T-helper 17 cell (primary cell): ENCODE measurements at regions not wholly inside any gene's neighbourhood (a gene's known extent, or its start where the extent isn't known, plus 50 kb on each side); places are given as distances from the start of the nearest gene placed in this dataset.
"Not testable (repeated sequence)": the region's sequence is repeated elsewhere in the genome, so short reads cannot be mapped to it uniquely, and the experiment has no call there.

ENCODE experiments used
- ATAC-seq: fragments of 150-1000 bp; cut with Tn5 transposase; 2 replicates; pipeline ENCODE4 v1.10.0; 2021; ENCODE audit warnings: mild to moderate bottlenecking, moderate library complexity
- DNase-seq, 3 donors: peaks; one replicate each; pipeline versions ENCODE4 v3.0.0 to v3.0.0-alpha.2; 2020 to 2021
- H3K9me3 ChIP-seq: one replicate; pipeline ENCODE4 v1.7.0; 2013; ENCODE audit warnings: low read length, mild to moderate bottlenecking; ENCODE audit not compliant: control insufficient read depth, poor library complexity, severe bottlenecking
- H3K27ac Mint-ChIP-seq: one replicate; pipeline ENCODE4 v1.8.0; 2022; ENCODE audit warnings: mild to moderate bottlenecking, moderate library complexity, mixed read lengths
- H3K27me3 Mint-ChIP-seq: one replicate; pipeline ENCODE4 v1.8.0; 2022; ENCODE audit warnings: mixed read lengths
- H3K36me3 Mint-ChIP-seq: one replicate; pipeline ENCODE4 v1.8.0; 2022; ENCODE audit warnings: low read depth, mixed read lengths
- H3K4me1 Mint-ChIP-seq: one replicate; pipeline ENCODE4 v1.8.0; 2022; ENCODE audit warnings: mild to moderate bottlenecking, mixed read lengths
- H3K4me3 Mint-ChIP-seq: one replicate; pipeline ENCODE4 v1.8.0; 2022; ENCODE audit warnings: mild to moderate bottlenecking, moderate library complexity, mixed read lengths

- Mint-ChIP-seq H3K4me3 (no peak overlapping the region), H3K27ac (no peak overlapping the region), H3K36me3 (no peaks in the 10 kb centered on the region), H3K4me1 (peaks cover 5% of the 10 kb centered on the region), H3K27me3 (peaks cover 30% of the 10 kb centered on the region)
- DNase-seq, result no peak
- ATAC-seq, result no peak
- H3K9me3 ChIP-seq, result no peaks in the 10 kb centered on the region
Measured at GRCh38 chr14:105773584-105773983, 247.2 kb downstream of the TMEM121 start.

DNA sequence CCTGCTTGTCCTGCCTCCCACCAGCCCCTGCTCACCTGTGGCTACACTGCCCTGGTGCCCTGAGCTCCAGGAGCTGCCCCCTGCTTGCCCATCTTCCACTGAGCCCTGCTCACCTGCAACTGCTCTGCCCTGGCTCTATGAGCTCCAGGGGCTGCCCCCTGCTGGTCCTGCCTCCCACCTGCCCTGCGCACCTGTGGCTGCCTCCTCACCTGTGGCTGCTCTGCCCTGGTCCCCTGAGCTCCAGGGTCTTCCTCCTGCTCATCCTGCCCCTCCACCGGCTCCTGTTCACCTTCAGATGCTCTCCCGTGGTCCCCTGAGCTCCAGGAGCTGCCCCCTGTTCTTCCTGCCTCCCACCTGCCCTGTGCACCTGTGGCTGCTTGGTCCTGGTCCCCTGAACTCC, 247.6 kb downstream of the TMEM121 start:
- no peaks in the 10 kb centered on the region for H3K9me3 ChIP-seq
- peaks cover 5% of the 10 kb centered on the region for H3K4me1 Mint-ChIP-seq
- H3K27ac Mint-ChIP-seq, result no peak overlapping the region
- no peaks in the 10 kb centered on the region for H3K36me3 Mint-ChIP-seq
- H3K27me3 Mint-ChIP-seq, result peaks cover 30% of the 10 kb centered on the region
- H3K4me3 Mint-ChIP-seq, result peak overlapping the region; percentile 45
- ATAC-seq (no peak), DNase-seq (no peak)

- H3K36me3 Mint-ChIP-seq, H3K4me3 Mint-ChIP-seq, H3K4me1 Mint-ChIP-seq, ATAC-seq, DNase-seq, H3K27ac Mint-ChIP-seq, H3K9me3 ChIP-seq: not testable (repeated sequence)
- peaks cover 30% of the 10 kb centered on the region for H3K27me3 Mint-ChIP-seq
Measured at GRCh38 chr14:105774585-105775348, 248.4 kb downstream of the TMEM121 start.

DNA sequence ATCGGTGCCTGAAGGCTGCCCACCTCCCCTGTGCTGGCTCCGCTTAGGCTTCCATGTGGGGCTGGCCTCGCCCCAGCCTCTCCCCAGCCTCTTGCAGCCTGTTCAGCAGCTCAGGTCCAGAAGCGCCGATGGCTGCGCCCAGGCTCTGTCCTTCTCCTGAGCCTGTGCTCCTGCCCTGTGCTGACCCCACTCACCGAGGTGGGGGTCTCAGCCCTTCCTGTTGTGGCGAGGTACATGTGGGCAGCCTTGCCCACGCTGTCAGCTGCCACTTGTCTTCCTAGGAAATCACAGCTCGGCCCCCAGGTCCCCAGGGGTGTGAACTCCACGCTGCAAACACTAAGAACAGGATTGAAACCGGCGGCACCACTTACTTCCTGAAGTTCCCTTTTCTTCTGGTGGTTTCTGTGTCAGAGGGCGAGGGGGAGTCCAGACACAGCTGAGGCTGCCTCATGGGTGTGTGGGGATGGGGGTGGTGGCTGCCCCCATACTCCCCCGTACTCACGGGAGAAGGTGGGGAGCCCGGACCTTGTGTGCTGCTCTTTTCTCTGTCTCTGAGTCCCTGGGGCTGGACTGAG, 249.1 kb downstream of the TMEM121 start:
- not testable (repeated sequence) for ATAC-seq

DNA sequence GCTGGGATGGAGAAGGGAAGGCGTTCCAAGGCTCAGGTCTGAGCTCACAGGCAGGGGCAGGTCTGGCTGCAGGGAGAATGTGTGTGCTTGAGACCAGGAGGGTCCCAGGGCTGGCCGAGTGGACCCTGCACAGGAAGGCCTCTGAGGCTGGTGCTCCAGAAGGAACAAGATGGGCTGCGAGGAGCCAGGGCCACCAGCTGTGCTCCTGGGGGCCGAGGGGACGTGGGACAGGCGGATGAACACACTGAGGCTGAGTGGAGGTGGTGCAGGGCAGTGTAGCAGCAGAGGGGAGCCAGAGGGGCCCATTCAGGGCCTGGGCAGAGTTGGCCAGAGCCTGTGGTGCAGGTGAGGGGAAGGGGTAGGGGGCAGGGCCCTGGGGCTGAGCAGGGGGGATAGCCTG, 249.7 kb downstream of the TMEM121 start:
- peaks cover 30% of the 10 kb centered on the region for H3K27me3 Mint-ChIP-seq

More for the DNA sequence above, 249.1 kb downstream of the TMEM121 start:
- peak overlapping the region; percentile 61 for H3K4me3 Mint-ChIP-seq
- DNase-seq, H3K36me3 Mint-ChIP-seq, H3K9me3 ChIP-seq, H3K4me1 Mint-ChIP-seq, H3K27ac Mint-ChIP-seq: not testable (repeated sequence)
- H3K27me3 Mint-ChIP-seq, result peaks cover 30% of the 10 kb centered on the region

DNA sequence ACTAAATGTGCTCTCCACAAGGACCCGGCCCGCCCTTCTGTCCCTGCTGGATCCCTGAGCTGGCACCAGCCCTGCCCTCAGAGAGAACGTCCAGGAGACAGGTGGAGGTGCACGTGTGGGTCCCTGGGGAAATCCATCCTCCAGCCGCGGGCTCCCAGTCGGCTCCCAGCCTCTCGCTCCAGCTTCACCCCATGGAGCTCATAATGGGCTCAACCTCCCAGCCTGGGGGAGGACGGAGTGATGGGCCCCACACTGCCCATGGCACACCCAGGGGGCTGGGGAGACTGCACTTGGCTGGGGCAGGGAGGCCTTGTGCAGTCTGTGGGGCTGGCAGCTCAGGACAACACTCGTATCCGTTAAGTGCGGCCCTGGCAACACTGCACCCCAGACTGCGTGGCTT, 250.5 kb downstream of the TMEM121 start:
- ATAC-seq (no peak), DNase-seq (no peak)
- Mint-ChIP-seq H3K36me3 (peaks cover 2% of the 10 kb centered on the region), H3K4me1 (peaks cover 5% of the 10 kb centered on the region), H3K27me3 (peaks cover 30% of the 10 kb centered on the region), H3K4me3 (no peak overlapping the region), H3K27ac (no peak overlapping the region)
- peaks cover 4% of the 10 kb centered on the region for H3K9me3 ChIP-seq

More for the DNA sequence above, 249.7 kb downstream of the TMEM121 start:
- not testable (repeated sequence) for DNase-seq, ATAC-seq, H3K4me3 Mint-ChIP-seq, H3K27ac Mint-ChIP-seq, H3K9me3 ChIP-seq, H3K36me3 Mint-ChIP-seq, H3K4me1 Mint-ChIP-seq

GRCh38 chr14:105783707-105784106, 257.3 kb downstream of the TMEM121 start:
- DNase-seq (no peak), ATAC-seq (no peak)
- peaks cover 4% of the 10 kb centered on the region for H3K9me3 ChIP-seq
- peaks cover 33% of the 10 kb centered on the region for H3K27me3 Mint-ChIP-seq
- H3K4me1 Mint-ChIP-seq, result no peaks in the 10 kb centered on the region
- H3K27ac Mint-ChIP-seq, result no peak overlapping the region
- H3K4me3 Mint-ChIP-seq, result no peak overlapping the region
- peaks cover 4% of the 10 kb centered on the region for H3K36me3 Mint-ChIP-seq

GRCh38 chr14:105793836-105794235, 267.5 kb downstream of the TMEM121 start:
- no peaks in the 10 kb centered on the region for H3K36me3 Mint-ChIP-seq
- no peaks in the 10 kb centered on the region for H3K9me3 ChIP-seq
- H3K27me3 Mint-ChIP-seq, result peaks cover 35% of the 10 kb centered on the region
- no peak overlapping the region for H3K27ac Mint-ChIP-seq
- no peak overlapping the region for H3K4me3 Mint-ChIP-seq
- DNase-seq, result no peak
- no peaks in the 10 kb centered on the region for H3K4me1 Mint-ChIP-seq
- ATAC-seq, result no peak

- no peak for DNase-seq
- no peaks in the 10 kb centered on the region for H3K9me3 ChIP-seq
- Mint-ChIP-seq H3K27me3 (peaks cover 18% of the 10 kb centered on the region), H3K4me1 (no peaks in the 10 kb centered on the region), H3K4me3 (no peak overlapping the region), H3K27ac (no peak overlapping the region), H3K36me3 (no peaks in the 10 kb centered on the region)
- no peak for ATAC-seq
Measured at GRCh38 chr14:105797546-105797945, 271.2 kb downstream of the TMEM121 start.

DNA sequence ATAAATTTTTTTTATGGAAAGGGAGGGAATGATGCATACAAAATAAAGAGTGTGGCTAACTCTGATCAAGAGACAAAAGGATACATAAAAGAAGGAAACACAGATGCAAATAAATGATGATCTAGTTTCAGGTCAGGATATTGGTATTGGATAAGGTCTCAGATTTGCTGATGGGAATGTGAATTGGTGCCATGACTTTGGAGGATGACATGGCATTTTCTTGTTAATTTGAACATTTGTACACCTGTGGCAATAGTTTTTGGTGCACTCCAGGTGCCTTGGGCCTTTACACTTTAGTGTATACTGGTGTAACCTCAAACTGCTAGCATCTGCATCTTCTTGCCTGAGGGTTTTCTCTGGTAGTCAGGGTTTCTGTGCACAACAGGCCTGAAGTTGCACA, 279.3 kb downstream of the TMEM121 start:
- no peaks in the 10 kb centered on the region for H3K9me3 ChIP-seq
- no peak for ATAC-seq
- Mint-ChIP-seq H3K4me1 (no peaks in the 10 kb centered on the region), H3K27ac (no peak overlapping the region), H3K36me3 (no peaks in the 10 kb centered on the region), H3K27me3 (peaks cover 9% of the 10 kb centered on the region), H3K4me3 (no peak overlapping the region)
- no peak for DNase-seq

DNA sequence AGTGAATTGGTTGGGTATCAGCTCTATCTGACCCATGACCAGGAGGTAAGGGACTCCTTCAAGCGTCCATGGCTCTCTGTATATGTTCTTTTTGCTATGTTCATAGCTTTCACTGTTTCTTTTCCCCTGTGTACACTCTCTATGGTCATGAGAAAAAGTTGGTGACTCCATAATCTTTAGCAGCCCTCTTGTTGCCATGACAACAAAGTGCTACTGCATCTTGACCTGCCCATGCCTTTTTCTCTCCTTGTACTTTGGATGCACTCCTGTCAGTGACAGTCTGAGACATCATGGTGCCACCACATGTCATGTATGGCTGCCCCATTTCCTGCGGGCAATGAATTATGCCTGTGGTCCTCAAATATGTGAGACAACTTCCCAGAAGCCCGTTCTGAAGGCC, 280.2 kb downstream of the TMEM121 start:
- Mint-ChIP-seq H3K4me1 (no peaks in the 10 kb centered on the region), H3K27me3 (peaks cover 14% of the 10 kb centered on the region), H3K36me3 (peaks cover 3% of the 10 kb centered on the region), H3K27ac (no peak overlapping the region), H3K4me3 (no peak overlapping the region)
- DNase-seq, result no peak
- no peak for ATAC-seq
- H3K9me3 ChIP-seq, result no peaks in the 10 kb centered on the region

DNA sequence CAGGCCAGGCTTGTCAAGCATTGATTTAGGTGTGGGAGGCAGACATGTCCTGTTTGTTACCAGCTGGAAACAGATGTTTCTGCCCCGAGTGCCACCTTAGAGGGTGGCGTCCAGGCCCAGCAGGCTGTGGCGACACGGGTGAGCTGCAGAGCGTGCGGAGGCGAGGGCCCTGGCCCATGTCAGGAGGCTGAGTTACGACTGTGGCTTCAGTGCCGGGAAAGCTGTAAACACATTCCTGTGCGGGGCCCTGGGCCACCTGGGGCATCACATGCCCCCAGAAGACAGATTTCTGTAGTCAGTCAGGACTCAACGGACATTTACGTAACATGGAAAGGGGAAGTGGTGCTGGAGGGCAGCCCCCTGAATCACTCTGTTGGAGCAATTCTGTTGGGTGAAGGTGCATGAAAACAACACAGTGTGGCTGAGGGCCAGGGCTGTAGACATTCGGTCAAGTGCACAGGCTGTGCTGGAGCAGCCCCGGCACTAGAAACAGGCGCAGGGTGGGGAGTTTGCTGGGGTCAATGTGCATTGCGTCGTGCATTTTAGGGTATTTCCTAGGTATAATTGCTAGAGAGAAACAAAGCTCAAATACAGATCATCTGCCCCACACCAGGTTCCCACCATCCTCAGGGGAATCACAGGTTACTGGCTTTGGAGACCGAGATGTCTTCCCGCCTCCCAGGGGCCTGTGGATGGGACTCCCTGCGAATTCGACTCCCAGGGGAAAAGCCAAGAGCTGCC, 291.8 kb downstream of the TMEM121 start:
- Mint-ChIP-seq H3K27ac (peak overlapping the region; percentile 45), H3K27me3 (peaks cover 58% of the 10 kb centered on the region), H3K4me3 (peak overlapping the region; percentile 39), H3K36me3 (peaks cover 5% of the 10 kb centered on the region), H3K4me1 (no peaks in the 10 kb centered on the region)
- peak; percentile 89 for ATAC-seq
- no peak for DNase-seq
- H3K9me3 ChIP-seq, result no peaks in the 10 kb centered on the region

- no peaks in the 10 kb centered on the region for H3K9me3 ChIP-seq
- Mint-ChIP-seq H3K36me3 (peaks cover 5% of the 10 kb centered on the region), H3K27me3 (peaks cover 58% of the 10 kb centered on the region), H3K4me1 (no peaks in the 10 kb centered on the region), H3K27ac (no peak overlapping the region), H3K4me3 (no peak overlapping the region)
- no peak for ATAC-seq
- no peak for DNase-seq
Measured at GRCh38 chr14:105818712-105819005, 292.3 kb downstream of the TMEM121 start.
